Neural crest cell (in vitro differentiated cells): ENCODE measurements at regions not wholly inside any gene's neighbourhood (a gene's known extent, or its start where the extent isn't known, plus 50 kb on each side); places are given as distances from the start of the nearest gene placed in this dataset.

ENCODE experiments used
- DNase-seq: peaks from one replicate; pipeline ENCODE4 v3.0.0; 2021; ENCODE audit warnings: low read depth, mixed read lengths, low spot score
- H3K27ac Mint-ChIP-seq: one replicate; pipeline ENCODE4 v1.8.0; 2021; ENCODE audit warnings: mild to moderate bottlenecking, mixed read lengths; ENCODE audit not compliant: unreplicated experiment
- H3K27me3 Mint-ChIP-seq: 2 replicates; pipeline ENCODE4 v1.8.0; 2021; ENCODE audit warnings: low read depth, mild to moderate bottlenecking, mixed read lengths
- H3K36me3 Mint-ChIP-seq: 2 replicates; pipeline ENCODE4 v1.8.0; 2021; ENCODE audit warnings: low read depth, mild to moderate bottlenecking, mixed read lengths
- H3K4me1 Mint-ChIP-seq: 2 replicates; pipeline ENCODE4 v1.8.0; 2021; ENCODE audit warnings: mixed read lengths
- H3K4me3 Mint-ChIP-seq: one replicate; pipeline ENCODE4 v1.8.0; 2021; ENCODE audit warnings: mild to moderate bottlenecking, mixed read lengths
- H3K9me3 Mint-ChIP-seq: 2 replicates; pipeline ENCODE4 v1.8.0; 2021; ENCODE audit warnings: mixed read lengths
- TF ChIP-seq, protein P1 (sequence below): fragments of 200-600 bp; sonication (generic); conservative IDR thresholded peaks from 2 replicates; pipeline ENCODE4 v1.5.0; 2021; ENCODE audit warnings: antibody characterized with exemption, mild to moderate bottlenecking

- DNase-seq, result no peak
- no peaks in the 10 kb centered on the region for H3K9me3 Mint-ChIP-seq
- H3K27me3 Mint-ChIP-seq, result no peaks in the 10 kb centered on the region
- H3K4me1 Mint-ChIP-seq, result peaks cover 6% of the 10 kb centered on the region
- H3K36me3 Mint-ChIP-seq, result no peaks in the 10 kb centered on the region
- TF ChIP-seq, protein P1, sequence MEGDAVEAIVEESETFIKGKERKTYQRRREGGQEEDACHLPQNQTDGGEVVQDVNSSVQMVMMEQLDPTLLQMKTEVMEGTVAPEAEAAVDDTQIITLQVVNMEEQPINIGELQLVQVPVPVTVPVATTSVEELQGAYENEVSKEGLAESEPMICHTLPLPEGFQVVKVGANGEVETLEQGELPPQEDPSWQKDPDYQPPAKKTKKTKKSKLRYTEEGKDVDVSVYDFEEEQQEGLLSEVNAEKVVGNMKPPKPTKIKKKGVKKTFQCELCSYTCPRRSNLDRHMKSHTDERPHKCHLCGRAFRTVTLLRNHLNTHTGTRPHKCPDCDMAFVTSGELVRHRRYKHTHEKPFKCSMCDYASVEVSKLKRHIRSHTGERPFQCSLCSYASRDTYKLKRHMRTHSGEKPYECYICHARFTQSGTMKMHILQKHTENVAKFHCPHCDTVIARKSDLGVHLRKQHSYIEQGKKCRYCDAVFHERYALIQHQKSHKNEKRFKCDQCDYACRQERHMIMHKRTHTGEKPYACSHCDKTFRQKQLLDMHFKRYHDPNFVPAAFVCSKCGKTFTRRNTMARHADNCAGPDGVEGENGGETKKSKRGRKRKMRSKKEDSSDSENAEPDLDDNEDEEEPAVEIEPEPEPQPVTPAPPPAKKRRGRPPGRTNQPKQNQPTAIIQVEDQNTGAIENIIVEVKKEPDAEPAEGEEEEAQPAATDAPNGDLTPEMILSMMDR, result no peak
- H3K4me3 Mint-ChIP-seq, result no peak overlapping the region
- H3K27ac Mint-ChIP-seq, result no peak overlapping the region
Measured at GRCh38 chr18:75809151-75809925, 381.8 kb upstream of the SMIM21 start.

- no peaks in the 10 kb centered on the region for H3K9me3 Mint-ChIP-seq
- no peaks in the 10 kb centered on the region for H3K27me3 Mint-ChIP-seq
- H3K27ac Mint-ChIP-seq, result no peak overlapping the region
- H3K4me3 Mint-ChIP-seq, result no peak overlapping the region
- TF ChIP-seq, protein P1, result no peak
- peaks cover 8% of the 10 kb centered on the region for H3K4me1 Mint-ChIP-seq
- H3K36me3 Mint-ChIP-seq, result no peaks in the 10 kb centered on the region
- no peak for DNase-seq
Measured at GRCh38 chr18:75805265-75805664, 377.8 kb upstream of the SMIM21 start.

GRCh38 chr18:75802681-75803080, 375.2 kb upstream of the SMIM21 start:
- Mint-ChIP-seq H3K4me1 (peaks cover 26% of the 10 kb centered on the region), H3K27ac (no peak overlapping the region)

DNA sequence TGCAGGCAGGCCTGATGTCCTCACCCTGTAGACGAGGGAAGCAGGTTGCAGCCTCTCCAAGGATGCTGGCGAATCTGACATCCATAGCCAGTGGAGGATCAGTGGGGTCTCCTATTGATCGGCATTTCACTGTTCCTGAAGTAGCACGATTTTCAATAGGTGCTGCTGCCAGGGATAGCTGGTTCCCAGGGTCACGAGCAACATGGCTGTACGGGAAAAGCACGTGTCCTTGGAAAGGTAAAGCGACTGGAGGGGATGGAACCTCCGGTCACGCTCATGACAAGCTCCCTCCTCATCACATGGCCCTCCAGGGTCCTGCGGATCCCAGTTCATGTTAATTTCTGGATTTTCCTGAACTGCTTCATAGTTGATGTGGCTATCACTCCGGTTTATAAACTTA, 373.7 kb upstream of the SMIM21 start:
- DNase-seq, result no peak
- Mint-ChIP-seq H3K27ac (no peak overlapping the region), H3K27me3 (no peaks in the 10 kb centered on the region), H3K9me3 (peaks cover under 1% of the 10 kb centered on the region), H3K4me1 (peaks cover 26% of the 10 kb centered on the region), H3K4me3 (no peak overlapping the region), H3K36me3 (no peaks in the 10 kb centered on the region)
- TF ChIP-seq, protein P1, result no peak

More at GRCh38 chr18:75802681-75803080, 375.2 kb upstream of the SMIM21 start:
- TF ChIP-seq, protein P1, result no peak
- DNase-seq, result no peak
- no peak overlapping the region for H3K4me3 Mint-ChIP-seq
- H3K9me3 Mint-ChIP-seq, result no peaks in the 10 kb centered on the region
- no peaks in the 10 kb centered on the region for H3K27me3 Mint-ChIP-seq
- H3K36me3 Mint-ChIP-seq, result no peaks in the 10 kb centered on the region

- Mint-ChIP-seq H3K27me3 (no peaks in the 10 kb centered on the region), H3K27ac (no peak overlapping the region), H3K4me1 (peaks cover 26% of the 10 kb centered on the region), H3K9me3 (peaks cover 3% of the 10 kb centered on the region), H3K4me3 (no peak overlapping the region), H3K36me3 (no peaks in the 10 kb centered on the region)
- no peak for DNase-seq
- TF ChIP-seq, protein P1, result no peak
Measured at GRCh38 chr18:75800331-75800648, 372.8 kb upstream of the SMIM21 start.
